ENCODE measurements at regions not wholly inside any gene's neighbourhood (a gene's known extent, or its start where the extent isn't known, plus 50 kb on each side); places are given as distances from the start of the nearest gene placed in this dataset.

DNA sequence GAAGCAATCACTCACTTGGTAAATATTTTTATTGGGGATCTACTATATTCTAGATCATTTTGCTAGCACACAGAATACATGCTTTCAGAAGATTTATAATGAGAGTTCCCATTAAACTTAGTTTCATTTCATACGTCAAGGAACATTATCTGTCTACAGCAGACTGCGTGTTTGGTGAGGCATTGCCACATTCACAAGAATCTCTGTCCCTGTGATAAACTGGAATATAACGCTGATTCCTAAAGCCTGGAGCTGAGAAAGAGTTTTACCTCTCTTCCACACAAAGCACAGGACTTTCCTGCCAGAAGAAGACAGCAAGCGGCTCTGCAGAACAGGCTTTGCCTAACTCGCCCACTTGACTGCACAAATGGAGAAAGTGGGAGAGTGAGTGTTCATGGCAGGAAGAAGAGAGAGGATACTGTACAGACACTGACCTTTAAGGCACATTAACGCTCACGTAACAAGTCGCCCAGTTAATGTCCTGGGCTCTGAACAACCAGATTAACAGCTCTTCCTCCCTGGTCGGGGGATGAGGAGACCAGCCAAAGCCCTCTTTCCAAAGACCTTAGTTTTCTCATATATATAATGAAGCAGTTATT lies 356.2 kb downstream of the GPD2 start:
- TF ChIP-seq, protein P1, sequence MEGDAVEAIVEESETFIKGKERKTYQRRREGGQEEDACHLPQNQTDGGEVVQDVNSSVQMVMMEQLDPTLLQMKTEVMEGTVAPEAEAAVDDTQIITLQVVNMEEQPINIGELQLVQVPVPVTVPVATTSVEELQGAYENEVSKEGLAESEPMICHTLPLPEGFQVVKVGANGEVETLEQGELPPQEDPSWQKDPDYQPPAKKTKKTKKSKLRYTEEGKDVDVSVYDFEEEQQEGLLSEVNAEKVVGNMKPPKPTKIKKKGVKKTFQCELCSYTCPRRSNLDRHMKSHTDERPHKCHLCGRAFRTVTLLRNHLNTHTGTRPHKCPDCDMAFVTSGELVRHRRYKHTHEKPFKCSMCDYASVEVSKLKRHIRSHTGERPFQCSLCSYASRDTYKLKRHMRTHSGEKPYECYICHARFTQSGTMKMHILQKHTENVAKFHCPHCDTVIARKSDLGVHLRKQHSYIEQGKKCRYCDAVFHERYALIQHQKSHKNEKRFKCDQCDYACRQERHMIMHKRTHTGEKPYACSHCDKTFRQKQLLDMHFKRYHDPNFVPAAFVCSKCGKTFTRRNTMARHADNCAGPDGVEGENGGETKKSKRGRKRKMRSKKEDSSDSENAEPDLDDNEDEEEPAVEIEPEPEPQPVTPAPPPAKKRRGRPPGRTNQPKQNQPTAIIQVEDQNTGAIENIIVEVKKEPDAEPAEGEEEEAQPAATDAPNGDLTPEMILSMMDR (IDR thresholded peaks at IDR 0.05; ENCODE audit: extremely low read depth in 1 of 2, insufficient read depth in 1 of 2, low read depth in 1 of 2, low read length in 2 of 2), result no peak
- TF ChIP-seq EZH2 (IDR thresholded peaks at IDR 0.05; ENCODE audit: borderline replicate concordance, low read depth, low read length, severe bottlenecking), result no peak
- TF ChIP-seq POLR2A (IDR thresholded peaks at IDR 0.05; ENCODE audit: low read depth, low read length), result no peak
- TF ChIP-seq MYC (IDR thresholded peaks at IDR 0.05; ENCODE audit: low read depth, low read length), result no peak
- no peak for TF ChIP-seq POLR2AphosphoS5 (IDR thresholded peaks at IDR 0.05; ENCODE audit: insufficient read depth, low read depth, low read length)
- TF ChIP-seq GATA2 (IDR thresholded peaks at IDR 0.05; ENCODE audit: insufficient read depth, insufficient read length, low read depth, low read length), result no peak
- no peak for TF ChIP-seq JUN (IDR thresholded peaks at IDR 0.05; ENCODE audit: borderline replicate concordance, insufficient read depth, insufficient read length, low read depth)
- TF ChIP-seq, protein P2, sequence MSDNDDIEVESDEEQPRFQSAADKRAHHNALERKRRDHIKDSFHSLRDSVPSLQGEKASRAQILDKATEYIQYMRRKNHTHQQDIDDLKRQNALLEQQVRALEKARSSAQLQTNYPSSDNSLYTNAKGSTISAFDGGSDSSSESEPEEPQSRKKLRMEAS (IDR thresholded peaks at IDR 0.05; ENCODE audit: insufficient read depth, insufficient read length), result no peak
- TF ChIP-seq FOS (IDR thresholded peaks at IDR 0.05; ENCODE audit: borderline replicate concordance, insufficient read depth, low read length), result no peak

All from endothelial cell of umbilical vein (primary cell).